Stimulated activated CD4-positive, alpha-beta T cell treated with anti-CD3 and anti-CD28 coated beads, Interleukin-15, amount 100 ng/mL, for 1 hour (primary cell): ENCODE measurements at regions not wholly inside any gene's neighbourhood (a gene's known extent, or its start where the extent isn't known, plus 50 kb on each side); places are given as distances from the start of the nearest gene placed in this dataset.

Experiments
- DNase-seq, 2 donors: peaks; one replicate each; pipeline ENCODE4 v3.0.0-alpha.2; 2020; ENCODE audit warnings: low read depth in 1 of 2, low spot score in 1 of 2

GRCh38 chr2:120851116-120851773 is 115.6 kb downstream of the GLI2 start:
- DNase-seq, result no peak

- no peak for DNase-seq
These were observed 116.6 kb downstream of the GLI2 start for GRCh38 chr2:120852200-120852815.

GRCh38 chr2:120853306-120854013 is 117.8 kb downstream of the GLI2 start:
- no peak for DNase-seq

GRCh38 chr2:120854014-120854620 is 118.4 kb downstream of the GLI2 start:
- no peak for DNase-seq

- DNase-seq, result no peak
These were observed 119.3 kb downstream of the GLI2 start for GRCh38 chr2:120854766-120855530.

- no peak for DNase-seq
These were observed 120.3 kb downstream of the GLI2 start for GRCh38 chr2:120855855-120856405.

GRCh38 chr2:120856421-120856862 is 120.8 kb downstream of the GLI2 start:
- no peak for DNase-seq

- DNase-seq, result no peak
These were observed 121.8 kb downstream of the GLI2 start for GRCh38 chr2:120857422-120857821.

GRCh38 chr2:120857931-120858330 is 122.3 kb downstream of the GLI2 start:
- DNase-seq, result no peak

- no peak for DNase-seq
These were observed 122.9 kb downstream of the GLI2 start for GRCh38 chr2:120858361-120859106.

- DNase-seq, result no peak
These were observed 123.5 kb downstream of the GLI2 start for GRCh38 chr2:120859128-120859527.

GRCh38 chr2:120859814-120860578 is 124.3 kb downstream of the GLI2 start:
- no peak for DNase-seq

- DNase-seq, result no peak
These were observed 124.9 kb downstream of the GLI2 start for GRCh38 chr2:120860579-120860922.

- DNase-seq, result no peak
These were observed 125.5 kb downstream of the GLI2 start for GRCh38 chr2:120861191-120861575.

- no peak for DNase-seq
These were observed 126.0 kb downstream of the GLI2 start for GRCh38 chr2:120861576-120862191.

- DNase-seq, result no peak
These were observed 126.8 kb downstream of the GLI2 start for GRCh38 chr2:120862201-120863060.

- DNase-seq, result no peak
These were observed 127.5 kb downstream of the GLI2 start for GRCh38 chr2:120863146-120863545.

- no peak for DNase-seq
These were observed 128.1 kb downstream of the GLI2 start for GRCh38 chr2:120863661-120864320.
